C1 segment of cervical spinal cord (tissue), 14 donors: ENCODE measurements at regions not wholly inside any gene's neighbourhood (a gene's known extent, or its start where the extent isn't known, plus 50 kb on each side); places are given as distances from the start of the nearest gene placed in this dataset.

ENCODE experiments used
- DNase-seq, 14 donors: peaks; one replicate each; lab custom pipeline; 2025; lab: John Stamatoyannopoulos, UW

- no peak for DNase-seq
These were observed 403.9 kb upstream of the SULF2 start for GRCh38 chr20:48189181-48189580.

DNA sequence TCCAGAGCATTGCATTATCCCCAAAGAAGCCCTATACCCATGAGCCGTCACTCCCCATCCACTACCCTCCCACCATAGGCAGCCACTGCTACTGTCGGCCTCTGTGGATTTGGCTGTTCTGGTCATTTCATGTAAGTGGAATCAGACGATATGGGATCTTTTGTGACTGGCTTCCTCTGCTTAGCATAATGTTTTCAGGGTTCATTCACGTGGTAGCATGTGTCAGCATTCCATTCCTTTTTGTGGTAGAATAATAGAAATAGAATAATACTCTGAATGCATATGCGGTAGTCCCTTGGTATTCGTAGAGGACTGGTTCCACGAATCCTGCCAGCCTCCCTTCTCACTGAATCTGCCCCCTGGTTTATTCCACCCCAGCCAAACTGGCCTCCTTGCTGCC, 402.6 kb upstream of the SULF2 start:
- no peak for DNase-seq

DNA sequence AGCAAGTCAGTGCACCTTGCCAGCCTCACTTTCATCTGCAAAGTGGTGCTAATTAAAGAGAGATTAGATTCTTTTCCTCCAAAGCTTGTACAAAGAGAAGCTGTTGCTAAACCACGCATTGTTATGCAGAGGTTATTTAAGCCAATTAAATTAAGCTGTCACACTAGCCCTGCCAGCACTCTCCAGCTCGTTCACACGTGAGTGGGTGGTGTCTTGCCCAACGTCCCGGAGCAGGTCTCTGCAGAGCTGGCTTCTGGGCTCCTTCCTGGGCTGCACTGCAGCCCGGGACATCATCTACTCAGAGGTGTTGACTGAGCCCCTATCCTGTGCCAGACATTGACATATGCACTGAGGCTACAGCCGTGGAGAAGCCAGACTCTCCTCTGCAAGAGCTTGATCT, 401.6 kb upstream of the SULF2 start:
- DNase-seq, result no peak

GRCh38 chr20:48186447-48186846, 401.2 kb upstream of the SULF2 start:
- no peak for DNase-seq

DNA sequence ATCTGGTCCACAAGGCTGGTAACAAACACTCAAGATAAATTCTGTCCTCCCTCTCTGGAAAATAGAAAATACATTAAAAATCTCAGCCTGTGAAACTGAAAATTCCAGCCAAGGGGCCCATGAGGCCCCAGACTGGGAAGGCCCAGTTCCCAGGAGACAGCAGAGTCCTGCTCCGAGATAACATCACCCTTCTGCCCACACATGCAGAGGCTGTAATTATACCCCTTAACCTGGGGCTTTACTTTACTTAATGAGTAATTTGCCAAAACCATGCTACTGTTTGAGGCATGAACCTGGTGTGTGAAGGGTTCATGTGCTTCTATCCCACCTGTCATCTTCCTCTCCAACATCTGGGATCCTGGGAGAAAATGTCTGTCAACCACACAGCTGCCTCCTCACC, 398.9 kb upstream of the SULF2 start:
- no peak for DNase-seq

GRCh38 chr20:48181261-48181935, 396.1 kb upstream of the SULF2 start:
- no peak for DNase-seq

GRCh38 chr20:48180618-48181017, 395.3 kb upstream of the SULF2 start:
- DNase-seq, result no peak

- no peak for DNase-seq
These were observed 394.7 kb upstream of the SULF2 start for GRCh38 chr20:48180024-48180423.

DNA sequence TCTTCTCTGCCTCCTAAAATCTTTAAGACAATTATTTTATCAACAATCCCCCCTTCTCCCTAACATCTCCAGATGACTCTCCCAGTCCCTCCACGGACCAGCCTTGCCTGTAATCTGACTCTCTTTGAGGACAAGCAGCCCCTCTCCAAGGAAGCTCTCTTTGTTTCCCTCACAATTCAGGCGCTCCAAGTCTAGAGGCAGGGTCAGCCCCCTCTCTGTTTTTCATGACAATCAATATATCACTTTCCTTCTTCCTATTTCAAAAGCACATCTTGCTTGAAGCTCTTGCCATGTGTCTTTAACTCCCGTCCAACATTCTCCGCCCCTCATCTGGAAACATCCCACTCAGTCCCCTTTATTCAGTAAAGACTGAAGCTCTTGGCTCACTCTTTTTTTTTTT, 393.4 kb upstream of the SULF2 start:
- DNase-seq, result no peak

GRCh38 chr20:48177058-48177457, 391.8 kb upstream of the SULF2 start:
- no peak for DNase-seq

- no peak for DNase-seq
These were observed 390.9 kb upstream of the SULF2 start for GRCh38 chr20:48176139-48176538.

GRCh38 chr20:48175261-48175660, 390.0 kb upstream of the SULF2 start:
- DNase-seq, result peak in 8 of 14 donors; percentile 12 to 62 (median 36)

- DNase-seq, result no peak
These were observed 387.0 kb upstream of the SULF2 start for GRCh38 chr20:48172357-48172702.

DNA sequence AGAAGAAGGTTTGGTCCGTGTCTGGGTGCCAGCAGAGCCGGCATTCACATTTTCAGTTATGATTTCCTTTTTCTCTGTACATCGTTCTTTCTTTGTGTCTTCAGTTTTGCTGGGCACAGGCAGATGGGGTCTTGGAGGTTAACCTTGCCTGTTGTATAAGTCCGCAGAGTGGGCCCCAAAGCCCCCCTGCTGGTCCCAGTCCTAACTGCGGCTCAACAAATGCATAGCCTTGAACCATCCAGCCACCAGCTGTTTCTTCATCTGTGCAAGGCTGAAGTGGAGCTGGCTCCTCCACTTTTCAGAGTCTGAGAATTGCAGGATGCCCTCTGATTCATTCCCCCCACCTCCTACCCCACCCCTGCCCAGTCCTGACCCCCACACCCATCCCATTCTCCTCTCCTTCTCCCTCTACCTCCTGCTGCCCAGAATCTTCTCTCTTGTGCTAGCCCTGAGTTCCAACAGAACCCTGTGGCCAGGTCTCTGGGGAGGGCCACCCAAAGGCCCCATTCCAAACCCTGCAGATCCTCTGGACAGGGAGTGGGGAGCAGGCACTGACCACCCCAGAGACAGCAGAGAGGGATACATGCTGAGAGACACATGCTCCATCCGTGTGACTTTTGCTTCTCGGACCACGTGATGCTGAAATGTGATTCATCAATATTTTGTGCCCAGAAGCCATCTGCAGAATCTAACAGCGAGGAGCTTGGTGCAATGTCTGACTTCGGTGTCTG, 386.5 kb upstream of the SULF2 start:
- DNase-seq, result no peak

DNA sequence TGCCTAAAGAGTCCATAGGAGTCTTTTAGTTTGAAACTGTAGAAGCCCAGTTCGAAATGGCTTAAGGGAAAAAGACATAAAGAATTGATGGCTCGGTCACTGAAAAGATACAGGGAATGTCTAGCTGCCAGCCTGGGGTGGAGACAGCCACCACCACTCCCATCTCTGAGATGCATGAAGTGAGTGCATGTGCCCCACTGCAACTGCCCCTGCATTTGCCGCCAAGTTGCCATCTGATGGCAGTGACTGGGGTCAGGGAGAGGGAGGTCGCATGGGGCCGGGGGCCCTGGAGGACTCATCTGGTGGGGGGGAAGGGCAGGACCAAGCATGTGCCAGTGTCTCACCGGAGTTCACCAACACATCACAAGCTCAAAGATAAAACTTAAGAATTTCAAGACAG, 385.8 kb upstream of the SULF2 start:
- no peak for DNase-seq

- no peak for DNase-seq
These were observed 385.3 kb upstream of the SULF2 start for GRCh38 chr20:48170625-48171024.

DNA sequence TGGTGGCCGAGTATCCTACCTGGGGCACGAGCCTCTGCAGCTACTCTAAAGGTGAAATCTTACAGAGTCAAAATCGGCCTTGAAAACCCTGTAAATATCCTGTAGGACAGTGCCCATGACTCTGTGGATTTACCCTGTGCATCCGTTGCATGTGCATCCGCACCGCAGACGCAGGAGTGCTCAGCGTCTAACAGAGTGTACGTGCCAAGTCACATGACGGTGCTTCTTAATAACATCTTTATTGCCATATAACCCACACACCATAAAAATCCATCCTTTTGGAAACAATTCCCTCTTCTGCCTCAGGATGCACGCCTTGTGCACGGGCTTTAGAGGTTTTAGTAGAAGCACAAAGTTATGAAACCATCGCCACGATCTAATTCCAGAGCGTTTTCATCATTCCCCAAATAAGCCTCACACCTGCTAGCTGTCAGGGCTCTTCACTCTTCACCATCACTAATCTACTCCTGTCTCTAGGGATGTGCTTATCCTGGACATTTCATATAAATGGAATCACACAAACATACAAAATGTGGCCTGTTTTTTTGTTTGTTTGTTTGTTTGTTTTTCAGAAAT, 384.5 kb upstream of the SULF2 start:
- no peak for DNase-seq

DNA sequence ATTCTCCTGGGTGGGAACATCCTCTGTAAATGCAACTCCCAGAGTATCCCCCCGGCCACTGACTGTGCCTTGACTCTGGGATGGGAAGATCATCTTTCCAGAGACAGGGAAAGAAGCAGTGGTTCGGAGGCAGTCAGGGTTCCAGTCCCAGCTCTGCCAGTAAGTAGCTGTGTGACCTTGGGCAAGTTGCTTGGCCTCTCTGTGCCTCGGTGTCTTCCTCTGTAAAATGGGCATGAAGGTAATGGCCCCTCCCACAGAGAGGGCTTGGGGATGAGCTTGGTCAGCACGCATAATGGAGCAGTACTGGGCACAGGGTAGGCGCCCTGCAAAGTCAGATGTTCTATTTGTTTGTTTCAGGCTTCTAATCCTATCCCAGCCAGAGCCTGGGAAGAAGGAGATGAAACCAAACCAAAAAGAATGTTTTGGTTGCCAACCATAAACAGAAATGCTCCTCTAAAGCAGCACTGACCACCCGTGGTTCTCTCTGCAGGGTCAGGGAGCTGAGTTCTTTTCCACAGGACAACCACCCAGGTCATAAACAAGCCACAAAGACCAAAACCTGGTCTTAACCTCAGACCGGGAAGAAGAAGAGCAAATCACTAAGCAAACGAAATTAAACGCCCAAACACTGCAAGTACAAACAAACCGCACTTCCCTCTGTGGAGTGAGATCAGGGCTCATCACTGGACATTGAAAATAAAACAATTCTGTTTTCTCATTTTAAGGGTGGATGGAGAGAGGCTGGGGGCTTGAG, 381.0 kb upstream of the SULF2 start:
- DNase-seq, result no peak

GRCh38 chr20:48165401-48165685, 380.1 kb upstream of the SULF2 start:
- DNase-seq, result no peak

- no peak for DNase-seq
These were observed 379.5 kb upstream of the SULF2 start for GRCh38 chr20:48164566-48165400.

DNA sequence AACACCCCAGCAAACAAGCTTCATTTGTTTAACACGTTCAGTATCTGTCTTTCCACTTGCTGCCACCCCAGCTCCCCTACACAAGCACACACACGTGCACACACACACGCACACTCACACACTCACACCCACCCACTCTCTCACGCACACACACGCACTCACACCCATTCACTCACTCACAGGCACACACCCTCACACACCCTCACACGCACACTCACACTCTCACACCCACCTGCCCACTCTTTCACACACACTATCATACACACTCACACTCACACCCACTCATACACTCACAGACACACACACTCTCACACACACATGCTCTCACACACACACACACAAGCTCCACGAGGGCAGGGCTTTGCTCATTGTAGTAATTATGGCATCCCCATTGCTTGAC, 378.8 kb upstream of the SULF2 start:
- DNase-seq, result no peak

GRCh38 chr20:48163505-48163904, 378.2 kb upstream of the SULF2 start:
- DNase-seq, result no peak
